Retina (tissue), 1 donor: ENCODE measurements at regions not wholly inside any gene's neighbourhood (a gene's known extent, or its start where the extent isn't known, plus 50 kb on each side); places are given as distances from the start of the nearest gene placed in this dataset.

Experiments
- DNase-seq: peaks from one replicate; pipeline ENCODE4 v3.0.0-alpha.2; 2016

DNA sequence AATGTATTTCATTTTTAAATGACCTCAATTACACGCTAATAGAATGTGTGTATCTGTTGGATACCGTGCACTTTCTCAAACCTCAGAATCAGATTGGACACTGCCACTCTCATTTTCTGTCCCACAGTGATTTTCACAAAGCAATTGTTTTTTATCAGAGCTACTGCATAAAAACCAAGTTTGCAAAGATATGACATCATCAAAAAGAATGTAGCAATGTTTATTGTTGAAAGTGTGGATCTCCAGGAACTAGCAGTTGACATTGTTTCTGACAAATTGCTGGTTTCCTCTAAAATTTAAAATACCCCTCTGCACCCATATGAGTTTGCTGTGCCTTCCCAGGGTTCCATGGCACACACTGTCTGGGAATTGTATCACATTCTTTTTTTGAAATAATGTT is 362.7 kb upstream of the DDI1 start:
- DNase-seq, result no peak

DNA sequence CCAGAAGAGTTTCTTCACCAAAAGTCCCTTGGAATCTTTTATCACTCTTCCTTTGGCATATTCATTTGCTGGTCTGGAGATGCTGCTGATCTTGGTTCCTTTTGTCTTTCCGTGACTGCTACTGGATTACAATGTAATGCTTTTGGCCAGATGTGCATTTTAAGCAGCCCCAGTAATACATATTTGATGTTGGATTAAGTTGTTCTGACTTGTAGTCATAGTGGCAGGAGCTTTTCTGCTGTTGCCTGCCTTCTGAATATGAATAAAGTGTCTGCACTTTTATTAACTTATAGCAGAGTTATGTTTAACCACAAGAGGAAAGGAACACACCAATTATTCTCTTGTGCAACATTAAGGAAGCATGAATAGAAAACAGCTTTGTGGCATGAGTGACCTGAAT is 360.0 kb upstream of the DDI1 start:
- DNase-seq, result no peak

DNA sequence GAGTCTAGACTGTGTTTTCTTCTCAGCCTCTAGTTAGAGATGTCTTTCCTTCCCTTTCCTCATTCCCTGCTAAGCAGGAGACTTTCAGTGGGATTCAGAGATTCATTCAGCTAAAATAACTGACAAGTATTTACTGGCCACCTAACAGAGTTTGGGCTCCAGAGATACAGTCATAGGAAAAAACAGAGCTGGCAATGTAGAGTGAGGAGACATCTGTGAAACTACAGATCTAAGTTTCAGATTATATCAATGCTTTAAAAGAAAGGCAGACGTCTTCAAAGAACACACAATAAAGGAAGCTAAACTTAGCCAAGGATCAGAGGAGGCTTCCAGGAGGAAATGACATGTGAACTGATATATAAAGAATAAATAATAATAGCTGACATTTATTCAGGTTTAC is 355.6 kb upstream of the DDI1 start:
- DNase-seq, result no peak

DNA sequence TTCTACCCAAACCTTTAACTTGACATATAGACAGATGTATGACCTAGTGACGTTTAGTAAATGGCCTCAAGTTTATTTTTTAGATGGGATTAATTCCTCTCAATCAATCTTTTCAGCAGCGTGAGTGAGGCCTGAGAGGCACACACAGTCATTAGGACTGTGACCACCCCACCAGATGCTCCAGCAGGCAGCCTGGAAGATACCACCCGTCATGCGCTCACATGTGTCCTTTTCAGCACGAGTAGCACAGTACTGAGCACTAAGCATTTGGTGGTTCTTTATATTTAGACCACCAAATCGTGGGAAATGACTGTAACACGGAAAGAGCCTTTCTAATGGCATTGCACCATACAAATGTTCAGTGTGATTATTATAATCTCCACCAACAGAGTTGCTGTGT is 354.6 kb upstream of the DDI1 start:
- DNase-seq, result no peak

- peak; percentile 85 for DNase-seq
Measured at GRCh38 chr11:103682318-103683184, 353.9 kb upstream of the DDI1 start.

DNA sequence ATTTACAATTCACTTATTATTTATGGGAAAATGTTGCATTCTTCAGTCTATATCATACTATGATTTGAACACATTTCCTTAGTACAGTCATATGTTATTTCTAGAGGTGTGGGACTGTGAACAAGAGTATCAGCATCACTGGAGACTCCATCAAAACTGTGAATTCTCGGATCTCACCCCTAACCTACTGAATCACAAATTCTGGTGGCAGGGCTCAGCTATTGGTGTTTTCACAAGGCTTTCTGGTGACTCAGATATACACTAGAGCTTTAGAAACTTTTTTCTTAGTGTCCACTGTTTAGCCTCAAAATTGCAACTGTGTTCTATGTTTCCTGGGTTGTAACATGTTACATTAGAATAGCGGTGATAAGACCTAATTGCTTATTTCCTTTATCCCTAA is 352.9 kb upstream of the DDI1 start:
- no peak for DNase-seq

- DNase-seq, result no peak
Measured at GRCh38 chr11:103688924-103689323, 347.5 kb upstream of the DDI1 start.

DNA sequence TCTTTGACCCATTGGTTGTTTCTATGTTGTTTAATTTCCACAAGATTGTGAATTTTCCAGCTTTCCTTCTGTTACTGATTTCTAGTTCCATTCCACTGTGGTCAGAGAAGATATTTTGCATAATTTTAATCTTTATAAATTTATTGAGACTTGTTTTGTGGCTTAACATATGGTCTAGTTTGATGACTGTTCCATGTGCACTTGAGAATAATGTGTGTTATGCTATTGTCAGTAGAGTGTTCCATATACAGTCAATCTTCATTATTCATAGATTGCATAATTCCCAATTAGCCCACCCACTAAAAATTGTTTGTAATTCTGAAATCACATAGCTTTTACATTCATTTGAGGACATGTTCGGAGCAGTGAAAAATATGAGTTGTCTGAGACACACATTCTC is 346.1 kb upstream of the DDI1 start:
- DNase-seq, result no peak

GRCh38 chr11:103696123-103696522 is 340.3 kb upstream of the DDI1 start:
- no peak for DNase-seq

GRCh38 chr11:103699216-103699615 is 337.2 kb upstream of the DDI1 start:
- DNase-seq, result no peak

- no peak for DNase-seq
Measured at GRCh38 chr11:103699656-103700055, 336.8 kb upstream of the DDI1 start.

- no peak for DNase-seq
Measured at GRCh38 chr11:103700622-103701021, 335.8 kb upstream of the DDI1 start.

DNA sequence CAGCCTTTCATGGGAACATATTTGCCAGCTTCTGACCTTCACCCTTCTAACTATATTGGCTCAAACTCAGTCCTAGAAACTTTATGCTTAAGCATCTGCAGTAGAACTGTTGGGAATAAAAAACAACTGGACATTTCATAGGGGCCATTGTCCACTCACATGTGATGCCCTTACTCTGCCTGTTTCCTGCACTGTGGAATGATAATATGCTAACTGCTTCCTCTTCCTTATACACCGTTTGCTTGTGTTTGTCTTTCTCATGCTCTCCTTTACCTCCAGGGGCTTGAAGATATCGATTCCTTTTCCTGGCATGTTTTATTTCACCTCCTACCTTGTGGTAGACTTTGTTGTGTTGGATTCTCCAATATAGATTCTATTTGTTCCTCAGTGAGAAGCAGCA is 333.0 kb upstream of the DDI1 start:
- DNase-seq, result no peak

DNA sequence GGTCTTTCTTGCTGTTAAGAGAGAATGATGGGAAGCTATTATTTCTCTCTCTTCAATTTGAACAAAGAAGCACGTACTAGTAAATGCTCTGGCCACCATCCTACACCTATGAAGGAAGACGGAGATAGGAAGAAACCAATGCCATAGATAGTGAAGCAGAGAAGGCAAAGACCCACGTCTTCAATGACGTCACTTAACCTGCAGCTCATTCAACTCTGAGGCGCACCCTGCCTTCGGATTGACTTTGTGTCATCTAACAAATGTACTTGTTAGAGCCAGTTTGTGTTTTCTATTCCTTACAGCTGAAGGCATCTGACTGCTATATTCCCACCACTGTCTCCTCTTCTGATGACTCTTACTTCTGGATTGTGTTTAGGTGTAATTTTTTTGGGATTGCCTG is 332.5 kb upstream of the DDI1 start:
- DNase-seq, result no peak

DNA sequence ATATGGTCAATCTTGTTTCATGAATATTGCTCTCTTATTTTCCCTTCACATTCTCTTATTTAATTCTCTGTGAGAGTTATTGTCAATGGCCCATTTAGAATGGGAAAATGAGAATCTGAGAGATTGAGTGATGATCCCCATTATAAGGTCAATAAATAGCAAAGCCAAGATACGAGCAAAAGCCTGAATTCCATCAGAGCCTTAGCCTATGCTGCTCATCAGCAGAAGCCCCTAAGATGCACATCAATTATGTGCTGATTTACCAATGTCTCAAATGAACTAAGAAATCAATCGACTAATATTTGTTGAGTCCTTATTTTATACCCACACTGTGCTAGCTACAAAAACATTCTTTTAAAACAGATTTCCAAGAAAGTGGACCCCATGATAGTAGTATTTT is 330.8 kb upstream of the DDI1 start:
- DNase-seq, result no peak

DNA sequence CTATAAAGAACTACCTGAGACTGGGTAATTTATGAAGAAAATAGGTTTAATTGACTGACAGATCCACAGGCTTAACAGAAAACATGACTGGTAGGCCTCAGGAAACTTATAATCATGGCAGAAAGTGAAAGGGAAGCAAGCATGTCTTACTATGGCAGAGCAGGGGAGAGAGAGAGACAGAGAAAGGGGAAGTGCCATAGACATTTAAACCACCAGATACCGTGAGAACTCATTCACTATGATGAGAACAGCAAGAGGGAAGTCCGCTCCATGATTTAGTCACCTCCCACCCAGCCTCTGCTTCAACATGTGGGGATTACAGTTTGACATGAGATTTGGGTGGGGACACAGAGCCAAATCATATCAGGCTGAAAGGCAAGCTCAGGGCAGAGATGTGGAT is 327.1 kb upstream of the DDI1 start:
- no peak for DNase-seq

DNA sequence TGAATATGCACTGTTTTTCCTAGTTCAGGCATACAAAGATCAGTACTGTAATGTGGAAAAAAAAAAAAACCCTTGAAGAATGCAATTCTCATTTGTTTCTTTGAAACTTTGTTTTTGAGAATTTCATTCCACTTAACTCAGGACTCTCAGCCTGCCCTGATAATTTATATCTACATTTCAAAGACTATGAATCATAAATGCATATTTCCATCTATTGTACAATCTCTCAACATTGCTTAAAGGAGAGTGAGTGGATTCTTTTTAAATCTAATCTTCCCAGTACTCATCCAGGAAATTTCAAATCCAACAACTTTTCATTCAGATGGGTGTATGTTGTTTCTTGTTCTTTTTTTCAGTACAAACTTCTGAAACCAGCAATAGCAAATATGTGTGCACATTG is 322.2 kb upstream of the DDI1 start:
- DNase-seq, result no peak

- DNase-seq, result no peak
Measured at GRCh38 chr11:103716363-103716762, 320.1 kb upstream of the DDI1 start.

DNA sequence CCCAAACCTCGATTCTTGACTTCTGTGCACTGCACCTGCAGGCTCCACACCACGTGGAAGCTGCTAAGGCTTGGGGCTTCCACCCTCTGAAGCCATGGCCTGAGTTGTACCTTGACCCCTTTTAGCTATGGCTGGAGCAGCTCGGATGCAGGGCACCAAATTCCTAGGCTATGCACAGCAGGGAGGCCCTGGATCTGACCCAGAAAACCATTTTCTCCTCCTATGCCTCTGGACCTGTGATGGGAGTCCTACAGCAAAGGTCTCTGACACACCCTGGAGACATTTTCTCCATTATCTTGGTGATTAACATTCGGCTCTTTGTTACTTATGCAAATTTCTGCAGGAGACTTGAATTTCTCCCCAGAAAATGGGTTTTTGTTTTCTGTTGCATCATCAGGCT is 309.2 kb upstream of the DDI1 start:
- DNase-seq, result no peak

DNA sequence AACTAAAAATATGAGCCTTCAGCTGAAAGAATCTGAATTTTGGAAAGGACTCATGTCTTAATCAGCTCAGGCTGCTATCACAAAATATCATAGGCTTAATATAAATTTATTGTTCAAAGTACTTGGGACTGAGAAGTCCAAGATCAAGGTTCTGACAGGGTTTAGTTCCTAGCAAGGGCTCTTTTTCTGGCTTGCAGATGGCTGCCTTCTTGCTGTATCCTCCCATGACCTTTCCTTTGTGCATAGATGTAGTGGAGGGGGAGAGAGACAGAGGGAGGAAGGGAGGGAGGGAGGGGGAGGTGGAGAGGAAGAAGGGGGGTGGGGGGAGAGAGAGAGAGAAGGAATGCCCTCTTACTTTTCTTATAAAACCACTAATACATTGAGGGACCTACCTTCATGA is 306.8 kb upstream of the DDI1 start:
- DNase-seq, result no peak

DNA sequence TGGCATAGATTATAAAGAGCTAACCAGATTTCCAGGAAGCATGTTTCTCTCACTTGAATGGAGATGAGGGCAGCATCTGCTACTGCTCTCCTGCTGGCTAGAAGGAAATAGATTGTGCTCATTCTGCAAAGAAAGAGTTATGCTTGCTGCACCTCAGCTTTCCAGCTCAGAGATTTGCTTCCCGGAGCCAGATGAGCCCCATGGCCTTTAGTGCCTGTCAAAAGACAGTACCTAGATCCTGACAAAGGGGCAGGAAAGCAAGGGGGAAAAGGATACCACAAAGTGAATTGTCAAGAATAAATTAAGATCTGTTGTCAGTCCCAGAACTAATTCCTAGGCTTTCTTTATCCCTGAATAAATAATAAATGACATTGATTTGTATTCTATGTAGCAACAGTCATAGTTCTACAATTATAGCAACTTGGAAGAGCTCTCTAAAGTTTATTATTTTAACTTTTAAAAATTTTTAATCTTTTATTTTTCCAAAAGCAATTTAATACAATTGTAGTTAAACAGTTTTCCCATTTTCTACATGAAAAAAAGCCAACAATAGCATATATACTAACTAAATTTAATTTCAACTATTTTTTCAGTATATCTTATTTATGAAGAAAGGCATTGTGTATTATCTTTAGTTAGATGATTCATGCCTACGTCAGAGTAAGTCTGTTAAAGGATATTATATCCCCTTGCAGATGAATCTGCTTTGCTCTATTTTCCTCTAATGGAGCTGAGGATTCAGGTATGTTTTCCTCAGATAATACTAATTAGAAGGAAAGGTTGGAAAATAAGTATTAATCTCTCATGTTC is 306.1 kb upstream of the DDI1 start:
- DNase-seq, result peak; percentile 50

- no peak for DNase-seq
Measured at GRCh38 chr11:103731670-103732069, 304.8 kb upstream of the DDI1 start.

- no peak for DNase-seq
Measured at GRCh38 chr11:103733889-103734288, 302.6 kb upstream of the DDI1 start.

DNA sequence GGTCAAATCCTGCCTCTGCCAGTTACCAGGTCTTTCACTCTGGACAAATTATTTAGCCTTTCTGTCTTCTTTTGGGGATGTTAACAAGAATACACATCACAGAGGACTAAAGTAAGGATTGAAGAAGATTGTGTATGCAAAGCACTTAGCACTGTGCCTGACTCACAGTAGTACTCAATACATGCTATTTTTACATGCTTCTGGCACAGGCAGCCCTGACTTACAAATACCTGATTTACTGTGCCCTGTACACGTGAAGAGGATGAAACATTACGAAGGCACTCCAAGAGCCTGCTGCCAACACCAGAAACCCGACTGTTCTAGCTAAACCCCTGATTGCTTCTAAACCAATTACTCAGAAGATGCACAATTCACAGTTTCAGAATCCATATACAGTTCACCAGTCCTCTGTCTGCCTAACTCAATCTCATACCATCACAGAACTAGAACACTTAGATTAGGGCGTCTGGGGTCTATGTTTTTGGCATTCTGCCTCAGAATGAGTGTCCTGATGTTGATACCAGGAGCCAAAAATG is 300.9 kb upstream of the DDI1 start:
- no peak for DNase-seq
